NB4 (cell line): ENCODE measurements at regions not wholly inside any gene's neighbourhood (a gene's known extent, or its start where the extent isn't known, plus 50 kb on each side); places are given as distances from the start of the nearest gene placed in this dataset.
"Not testable (repeated sequence)": the region's sequence is repeated elsewhere in the genome, so short reads cannot be mapped to it uniquely, and the experiment has no call there.

Experiments used
- DNase-seq: peaks from one replicate; pipeline ENCODE4 v3.0.0; 2010; ENCODE audit warnings: low read depth
- H3K4me3 ChIP-seq: one replicate; pipeline ENCODE4 v1.5.1; 2011; ENCODE audit warnings: mild to moderate bottlenecking, low read depth, low read length, moderate library complexity
- MYC ChIP-seq: IDR thresholded peaks from 2 replicates; pipeline ENCODE4 v1.6.1; 2011; ENCODE audit warnings: low read depth, low read length
- POLR2A ChIP-seq: IDR thresholded peaks from 2 replicates; pipeline ENCODE4 v1.6.1; 2011; ENCODE audit warnings: mild to moderate bottlenecking; ENCODE audit not compliant: insufficient read length; ENCODE audit errors: extremely low read depth
- TF ChIP-seq, protein P1 (sequence below): IDR thresholded peaks from 2 replicates; pipeline ENCODE4 v1.6.1; 2011; ENCODE audit warnings: low read depth, low read length
- TF ChIP-seq, protein P2 (sequence below): IDR thresholded peaks from one replicate; pipeline ENCODE4 v1.5.1; 2012; ENCODE audit warnings: low read depth, low read length

DNA sequence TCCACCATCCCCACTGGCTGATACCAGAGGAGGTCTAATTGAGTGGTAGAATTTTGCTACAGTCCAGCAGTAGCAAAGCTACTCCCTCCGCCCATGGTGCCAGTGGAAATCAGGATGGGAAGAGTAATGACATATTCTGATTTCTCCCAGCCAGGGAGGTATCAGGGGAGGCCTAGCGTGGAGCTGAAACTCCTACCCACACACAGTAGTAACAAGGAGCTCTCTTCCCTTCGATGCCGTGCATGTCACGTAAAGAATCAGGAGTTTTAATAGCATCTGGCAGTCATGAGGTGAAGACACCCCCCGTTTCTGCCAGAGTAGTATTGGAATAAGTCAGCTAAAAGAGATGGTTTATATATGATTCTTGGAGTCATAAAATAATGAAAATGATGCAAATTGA, 786.8 kb upstream of the DDX18 start:
- DNase-seq, result no peak
- H3K4me3 ChIP-seq, result no peak overlapping the region
- TF ChIP-seq, protein P1, sequence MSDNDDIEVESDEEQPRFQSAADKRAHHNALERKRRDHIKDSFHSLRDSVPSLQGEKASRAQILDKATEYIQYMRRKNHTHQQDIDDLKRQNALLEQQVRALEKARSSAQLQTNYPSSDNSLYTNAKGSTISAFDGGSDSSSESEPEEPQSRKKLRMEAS, result no peak
- no peak for TF ChIP-seq MYC
- no peak for TF ChIP-seq POLR2A
- TF ChIP-seq, protein P2, sequence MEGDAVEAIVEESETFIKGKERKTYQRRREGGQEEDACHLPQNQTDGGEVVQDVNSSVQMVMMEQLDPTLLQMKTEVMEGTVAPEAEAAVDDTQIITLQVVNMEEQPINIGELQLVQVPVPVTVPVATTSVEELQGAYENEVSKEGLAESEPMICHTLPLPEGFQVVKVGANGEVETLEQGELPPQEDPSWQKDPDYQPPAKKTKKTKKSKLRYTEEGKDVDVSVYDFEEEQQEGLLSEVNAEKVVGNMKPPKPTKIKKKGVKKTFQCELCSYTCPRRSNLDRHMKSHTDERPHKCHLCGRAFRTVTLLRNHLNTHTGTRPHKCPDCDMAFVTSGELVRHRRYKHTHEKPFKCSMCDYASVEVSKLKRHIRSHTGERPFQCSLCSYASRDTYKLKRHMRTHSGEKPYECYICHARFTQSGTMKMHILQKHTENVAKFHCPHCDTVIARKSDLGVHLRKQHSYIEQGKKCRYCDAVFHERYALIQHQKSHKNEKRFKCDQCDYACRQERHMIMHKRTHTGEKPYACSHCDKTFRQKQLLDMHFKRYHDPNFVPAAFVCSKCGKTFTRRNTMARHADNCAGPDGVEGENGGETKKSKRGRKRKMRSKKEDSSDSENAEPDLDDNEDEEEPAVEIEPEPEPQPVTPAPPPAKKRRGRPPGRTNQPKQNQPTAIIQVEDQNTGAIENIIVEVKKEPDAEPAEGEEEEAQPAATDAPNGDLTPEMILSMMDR, result no peak

DNA sequence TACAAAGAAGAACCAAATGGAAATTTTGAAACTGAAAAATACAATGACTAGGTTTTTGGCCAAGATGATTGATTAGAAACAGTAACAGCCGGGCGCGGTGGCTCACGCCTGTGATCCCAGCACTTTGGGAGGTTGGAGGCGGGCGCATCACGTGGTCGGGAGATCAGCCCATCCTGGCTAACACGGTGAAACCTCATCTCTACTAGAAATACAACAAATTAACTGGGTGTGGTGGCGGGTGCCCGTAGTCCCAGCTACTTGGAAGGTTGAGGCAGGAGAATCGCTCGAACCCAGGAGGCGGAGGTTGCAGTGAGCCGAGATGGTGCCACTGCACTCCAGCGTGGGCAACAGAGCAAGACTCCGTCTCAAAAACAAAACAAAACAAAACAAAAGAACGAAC, 785.8 kb upstream of the DDX18 start:
- not testable (repeated sequence) for H3K4me3 ChIP-seq, DNase-seq

GRCh38 chr2:117055499-117056375, 758.8 kb upstream of the DDX18 start:
- TF ChIP-seq, protein P2, result no peak
- TF ChIP-seq POLR2A, result no peak
- TF ChIP-seq MYC, result no peak
- TF ChIP-seq, protein P1, result no peak

DNA sequence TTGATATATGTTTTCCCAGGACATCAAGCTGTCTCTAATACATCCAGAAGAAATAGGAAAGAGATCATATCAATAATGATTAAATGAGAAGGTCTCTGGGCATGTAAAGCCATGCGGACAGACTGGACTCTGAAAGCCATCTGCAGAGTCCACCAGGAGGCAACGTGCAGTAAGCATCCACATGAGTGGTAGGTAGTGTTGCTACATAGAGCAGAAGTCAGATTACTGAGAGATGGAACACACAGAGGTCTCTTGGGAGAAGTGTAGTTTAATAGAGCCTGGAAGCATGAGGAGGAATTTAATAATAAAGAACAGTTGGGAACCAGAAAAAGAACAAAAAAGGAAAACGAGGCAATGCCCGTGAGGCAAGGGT, 758.1 kb upstream of the DDX18 start:
- TF ChIP-seq, protein P2, result no peak
- TF ChIP-seq, protein P1, result no peak
- TF ChIP-seq MYC, result no peak
- TF ChIP-seq POLR2A, result no peak
- no peak overlapping the region for H3K4me3 ChIP-seq
- no peak for DNase-seq

More at GRCh38 chr2:117055499-117056375, 758.8 kb upstream of the DDX18 start:
- H3K4me3 ChIP-seq, result no peak overlapping the region
- DNase-seq, result no peak

GRCh38 chr2:117057016-117057415, 757.5 kb upstream of the DDX18 start:
- TF ChIP-seq POLR2A, result no peak
- TF ChIP-seq, protein P1, result no peak
- no peak for TF ChIP-seq MYC
- TF ChIP-seq, protein P2, result no peak
- no peak overlapping the region for H3K4me3 ChIP-seq
- peak; percentile 6 for DNase-seq

- DNase-seq, result peak; percentile 84
- TF ChIP-seq MYC (no peak), POLR2A (no peak)
- TF ChIP-seq, protein P2, result no peak
- TF ChIP-seq, protein P1, result no peak
- no peak overlapping the region for H3K4me3 ChIP-seq
These were observed 756.1 kb upstream of the DDX18 start for GRCh38 chr2:117058366-117058765.
